ENCODE measurements at regions not wholly inside any gene's neighbourhood (a gene's known extent, or its start where the extent isn't known, plus 50 kb on each side); places are given as distances from the start of the nearest gene placed in this dataset.

- Histone ChIP-seq H3K9ac (ENCODE audit: low read depth, low read length, poor library complexity, severe bottlenecking) (no peak overlapping the region), H3K79me2 (ENCODE audit: insufficient read depth, low read length) (no peaks in the 10 kb centered on the region), H2AFZ (ENCODE audit: low read length) (no peak overlapping the region), H3K36me3 (ENCODE audit: insufficient read depth, low read length) (no peaks in the 10 kb centered on the region), H3K4me1 (ENCODE audit: insufficient read depth, low read length, poor library complexity, severe bottlenecking) (no peaks in the 10 kb centered on the region), H3K4me2 (ENCODE audit: low read depth, low read length, poor library complexity, severe bottlenecking) (no peak overlapping the region), H3F3A (ENCODE audit: low read depth) (no peaks in the 10 kb centered on the region), H3K27me3 (ENCODE audit: insufficient read depth, low read length, poor library complexity, severe bottlenecking) (no peaks in the 10 kb centered on the region), H3K9me2 (replicated peaks; ENCODE audit: low read depth, low read length) (no peaks in the 10 kb centered on the region), H3K9me3 (ENCODE audit: insufficient read depth, low read depth, low read length) (no peaks in the 10 kb centered on the region), H3K4me3 (ENCODE audit: low read length, poor library complexity, severe bottlenecking) (no peak overlapping the region), H4K20me1 (ENCODE audit: insufficient read depth, low read length, poor library complexity, severe bottlenecking) (no peaks in the 10 kb centered on the region)
- no peak for TF ChIP-seq EZH2phosphoT487 (IDR thresholded peaks at IDR 0.05; ENCODE audit: borderline replicate concordance)
- TF ChIP-seq, protein P1, sequence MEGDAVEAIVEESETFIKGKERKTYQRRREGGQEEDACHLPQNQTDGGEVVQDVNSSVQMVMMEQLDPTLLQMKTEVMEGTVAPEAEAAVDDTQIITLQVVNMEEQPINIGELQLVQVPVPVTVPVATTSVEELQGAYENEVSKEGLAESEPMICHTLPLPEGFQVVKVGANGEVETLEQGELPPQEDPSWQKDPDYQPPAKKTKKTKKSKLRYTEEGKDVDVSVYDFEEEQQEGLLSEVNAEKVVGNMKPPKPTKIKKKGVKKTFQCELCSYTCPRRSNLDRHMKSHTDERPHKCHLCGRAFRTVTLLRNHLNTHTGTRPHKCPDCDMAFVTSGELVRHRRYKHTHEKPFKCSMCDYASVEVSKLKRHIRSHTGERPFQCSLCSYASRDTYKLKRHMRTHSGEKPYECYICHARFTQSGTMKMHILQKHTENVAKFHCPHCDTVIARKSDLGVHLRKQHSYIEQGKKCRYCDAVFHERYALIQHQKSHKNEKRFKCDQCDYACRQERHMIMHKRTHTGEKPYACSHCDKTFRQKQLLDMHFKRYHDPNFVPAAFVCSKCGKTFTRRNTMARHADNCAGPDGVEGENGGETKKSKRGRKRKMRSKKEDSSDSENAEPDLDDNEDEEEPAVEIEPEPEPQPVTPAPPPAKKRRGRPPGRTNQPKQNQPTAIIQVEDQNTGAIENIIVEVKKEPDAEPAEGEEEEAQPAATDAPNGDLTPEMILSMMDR (conservative IDR thresholded peaks at IDR 0.05; ENCODE audit: low read length): no peak
These were observed 135.0 kb upstream of the KL start for GRCh38 chr13:32881074-32881776.

DNA sequence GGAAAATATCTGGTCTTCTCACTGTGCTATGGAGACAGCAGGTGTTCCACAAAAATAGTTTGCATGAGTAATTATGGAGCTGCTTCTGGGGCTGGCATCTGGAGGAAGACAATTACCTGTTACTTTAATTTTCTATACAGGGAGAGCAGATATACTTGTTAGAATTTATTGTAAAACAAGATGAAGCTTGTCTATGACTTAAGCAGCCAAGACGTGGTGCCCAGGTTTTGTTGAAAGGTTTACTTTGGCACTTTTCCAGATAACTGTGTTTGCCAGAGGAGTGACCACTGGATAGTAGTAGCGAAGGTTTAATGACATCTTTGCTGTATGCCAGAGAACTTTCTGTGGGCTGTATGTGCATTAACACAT, 134.5 kb upstream of the KL start:
- H3F3A ChIP-seq (ENCODE audit: low read depth): no peaks in the 10 kb centered on the region
- H3K4me1 ChIP-seq (ENCODE audit: insufficient read depth, low read length, poor library complexity, severe bottlenecking): no peaks in the 10 kb centered on the region
- H3K27me3 ChIP-seq (ENCODE audit: insufficient read depth, low read length, poor library complexity, severe bottlenecking): no peaks in the 10 kb centered on the region
- H3K9ac ChIP-seq (ENCODE audit: low read depth, low read length, poor library complexity, severe bottlenecking): no peak overlapping the region
- H2AFZ ChIP-seq (ENCODE audit: low read length): no peak overlapping the region
- no peaks in the 10 kb centered on the region for H3K36me3 ChIP-seq (ENCODE audit: insufficient read depth, low read length)
- H3K4me2 ChIP-seq (ENCODE audit: low read depth, low read length, poor library complexity, severe bottlenecking): no peak overlapping the region
- TF ChIP-seq, protein P1 (conservative IDR thresholded peaks at IDR 0.05; ENCODE audit: low read length): no peak
- TF ChIP-seq EZH2phosphoT487 (IDR thresholded peaks at IDR 0.05; ENCODE audit: borderline replicate concordance): no peak
- H3K9me2 ChIP-seq (replicated peaks; ENCODE audit: low read depth, low read length): no peaks in the 10 kb centered on the region
- no peaks in the 10 kb centered on the region for H3K9me3 ChIP-seq (ENCODE audit: insufficient read depth, low read depth, low read length)
- no peak overlapping the region for H3K4me3 ChIP-seq (ENCODE audit: low read length, poor library complexity, severe bottlenecking)
- H4K20me1 ChIP-seq (ENCODE audit: insufficient read depth, low read length, poor library complexity, severe bottlenecking): no peaks in the 10 kb centered on the region
- no peaks in the 10 kb centered on the region for H3K79me2 ChIP-seq (ENCODE audit: insufficient read depth, low read length)

DNA sequence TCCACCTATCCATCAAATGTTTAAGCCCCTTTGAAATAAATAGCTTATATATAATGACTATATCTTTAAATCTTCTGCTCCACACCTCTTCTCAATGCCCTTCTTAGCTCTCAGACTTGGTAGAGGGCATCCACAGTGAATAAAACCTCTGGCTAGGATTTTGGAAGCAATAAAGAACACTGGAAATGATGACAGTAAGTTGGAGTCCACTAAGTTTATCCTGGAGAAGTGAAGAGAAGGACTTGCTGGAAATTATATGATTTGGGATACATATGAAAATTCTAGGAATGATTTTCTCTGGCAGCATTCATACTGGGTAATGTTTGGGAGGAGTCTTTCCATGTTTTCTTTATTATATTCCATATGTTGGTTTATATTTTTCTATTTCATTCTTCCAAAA, 133.5 kb upstream of the KL start:
- Histone ChIP-seq H3K9me2 (replicated peaks; ENCODE audit: low read depth, low read length) (no peaks in the 10 kb centered on the region), H2AFZ (ENCODE audit: low read length) (no peak overlapping the region), H3F3A (ENCODE audit: low read depth) (no peaks in the 10 kb centered on the region), H4K20me1 (ENCODE audit: insufficient read depth, low read length, poor library complexity, severe bottlenecking) (no peaks in the 10 kb centered on the region), H3K79me2 (ENCODE audit: insufficient read depth, low read length) (no peaks in the 10 kb centered on the region), H3K9me3 (ENCODE audit: insufficient read depth, low read depth, low read length) (no peaks in the 10 kb centered on the region), H3K9ac (ENCODE audit: low read depth, low read length, poor library complexity, severe bottlenecking) (no peak overlapping the region), H3K4me1 (ENCODE audit: insufficient read depth, low read length, poor library complexity, severe bottlenecking) (no peaks in the 10 kb centered on the region), H3K4me2 (ENCODE audit: low read depth, low read length, poor library complexity, severe bottlenecking) (no peak overlapping the region), H3K27me3 (ENCODE audit: insufficient read depth, low read length, poor library complexity, severe bottlenecking) (no peaks in the 10 kb centered on the region), H3K4me3 (ENCODE audit: low read length, poor library complexity, severe bottlenecking) (no peak overlapping the region), H3K36me3 (ENCODE audit: insufficient read depth, low read length) (no peaks in the 10 kb centered on the region)
- no peak for TF ChIP-seq EZH2phosphoT487 (IDR thresholded peaks at IDR 0.05; ENCODE audit: borderline replicate concordance)
- TF ChIP-seq, protein P1 (conservative IDR thresholded peaks at IDR 0.05; ENCODE audit: low read length): no peak
